Peyer's patch (tissue), 4 donors: ENCODE measurements at regions not wholly inside any gene's neighbourhood (a gene's known extent, or its start where the extent isn't known, plus 50 kb on each side); places are given as distances from the start of the nearest gene placed in this dataset.

ENCODE experiments used
- POLR2A ChIP-seq, 2 donors: fragments of 450-650 bp; IDR thresholded peaks; one replicate each; pipeline ENCODE4 v1.5.1; 2017; ENCODE audit warnings: antibody characterized with exemption in 2 of 2, mild to moderate bottlenecking in 2 of 2, moderate library complexity in 2 of 2
- TF ChIP-seq, protein P1 (sequence below), 6 experiments: fragments of 450-650 bp in 4 of 6; fragments of 200-600 bp in 2 of 6; sonication (generic) in 1 of 6; IDR thresholded peaks; one replicate each; pipeline ENCODE4 v1.5.1; 2017 to 2019; ENCODE audit warnings: antibody characterized with exemption in 6 of 6, mild to moderate bottlenecking in 3 of 6, moderate library complexity in 1 of 6

DNA sequence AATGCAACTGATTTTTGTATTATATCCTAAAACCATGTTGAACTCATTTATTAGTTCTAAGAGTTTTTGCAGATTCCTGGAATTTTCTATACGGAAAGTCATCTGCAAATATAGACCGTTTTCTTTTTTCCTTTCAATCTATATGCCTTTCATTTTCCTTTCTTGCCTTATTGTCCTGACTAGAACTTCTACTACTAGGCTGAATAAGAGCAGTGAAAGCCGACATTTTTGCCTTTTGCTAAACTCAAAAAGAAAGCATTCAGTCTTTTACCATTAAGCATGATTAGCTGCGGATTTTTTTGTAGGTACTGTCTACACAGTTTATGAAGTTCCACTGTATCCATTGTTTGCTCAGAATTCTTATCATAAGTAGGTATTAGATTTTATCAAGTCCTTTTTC lies 328.4 kb downstream of the TEX29 start:
- TF ChIP-seq, protein P1, sequence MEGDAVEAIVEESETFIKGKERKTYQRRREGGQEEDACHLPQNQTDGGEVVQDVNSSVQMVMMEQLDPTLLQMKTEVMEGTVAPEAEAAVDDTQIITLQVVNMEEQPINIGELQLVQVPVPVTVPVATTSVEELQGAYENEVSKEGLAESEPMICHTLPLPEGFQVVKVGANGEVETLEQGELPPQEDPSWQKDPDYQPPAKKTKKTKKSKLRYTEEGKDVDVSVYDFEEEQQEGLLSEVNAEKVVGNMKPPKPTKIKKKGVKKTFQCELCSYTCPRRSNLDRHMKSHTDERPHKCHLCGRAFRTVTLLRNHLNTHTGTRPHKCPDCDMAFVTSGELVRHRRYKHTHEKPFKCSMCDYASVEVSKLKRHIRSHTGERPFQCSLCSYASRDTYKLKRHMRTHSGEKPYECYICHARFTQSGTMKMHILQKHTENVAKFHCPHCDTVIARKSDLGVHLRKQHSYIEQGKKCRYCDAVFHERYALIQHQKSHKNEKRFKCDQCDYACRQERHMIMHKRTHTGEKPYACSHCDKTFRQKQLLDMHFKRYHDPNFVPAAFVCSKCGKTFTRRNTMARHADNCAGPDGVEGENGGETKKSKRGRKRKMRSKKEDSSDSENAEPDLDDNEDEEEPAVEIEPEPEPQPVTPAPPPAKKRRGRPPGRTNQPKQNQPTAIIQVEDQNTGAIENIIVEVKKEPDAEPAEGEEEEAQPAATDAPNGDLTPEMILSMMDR (IDR thresholded peaks at IDR 0.05): no peak
- no peak for TF ChIP-seq POLR2A (IDR thresholded peaks at IDR 0.05)
